ENCODE measurements at regions not wholly inside any gene's neighbourhood (a gene's known extent, or its start where the extent isn't known, plus 50 kb on each side); places are given as distances from the start of the nearest gene placed in this dataset.

DNA sequence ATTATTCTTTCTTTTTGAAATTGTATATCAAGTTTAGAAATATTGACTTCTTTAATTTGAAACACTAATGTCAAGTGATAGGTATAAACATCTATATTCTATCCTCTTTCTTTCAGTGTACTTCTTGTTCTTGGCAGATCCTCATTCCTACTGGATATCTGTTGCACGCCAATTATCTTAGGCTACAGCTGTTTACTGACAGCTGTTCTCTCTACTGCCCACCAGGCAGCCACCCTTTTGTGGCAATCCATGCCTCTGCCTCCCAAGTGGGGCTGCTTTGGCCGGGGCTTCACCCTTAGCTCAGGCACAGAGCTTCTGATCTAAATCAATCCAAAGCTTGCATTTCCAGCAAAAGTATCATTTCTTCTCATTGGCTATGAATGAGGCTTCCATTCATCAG is 50.6 kb upstream of the ITSN2 start:
- Histone ChIP-seq H3K36me3 (ENCODE audit: insufficient read depth, low read length) (no peaks in the 10 kb centered on the region), H3K27me3 (ENCODE audit: insufficient read depth, low read length) (no peaks in the 10 kb centered on the region), H2AFZ (ENCODE audit: low read length) (no peak overlapping the region), H4K20me1 (ENCODE audit: insufficient read depth, low read length) (no peaks in the 10 kb centered on the region), H3K4me1 (ENCODE audit: insufficient read depth, low read length, severe bottlenecking) (no peaks in the 10 kb centered on the region), H3K9ac (ENCODE audit: low read length) (no peak overlapping the region), H3K9me2 (ENCODE audit: low read depth, low read length) (no peaks in the 10 kb centered on the region), H3K79me2 (ENCODE audit: insufficient read depth, low read length) (no peaks in the 10 kb centered on the region), H3K9me3 (ENCODE audit: low read length) (no peaks in the 10 kb centered on the region), H3F3A (ENCODE audit: insufficient read depth, low read length) (no peaks in the 10 kb centered on the region), H3K27ac (ENCODE audit: low read depth, low read length, poor library complexity, severe bottlenecking) (no peak overlapping the region), H3K4me2 (ENCODE audit: low read length) (no peak overlapping the region), H3K4me3 (ENCODE audit: low read depth, low read length, poor library complexity, severe bottlenecking) (no peak overlapping the region)
- TF ChIP-seq, protein P1, sequence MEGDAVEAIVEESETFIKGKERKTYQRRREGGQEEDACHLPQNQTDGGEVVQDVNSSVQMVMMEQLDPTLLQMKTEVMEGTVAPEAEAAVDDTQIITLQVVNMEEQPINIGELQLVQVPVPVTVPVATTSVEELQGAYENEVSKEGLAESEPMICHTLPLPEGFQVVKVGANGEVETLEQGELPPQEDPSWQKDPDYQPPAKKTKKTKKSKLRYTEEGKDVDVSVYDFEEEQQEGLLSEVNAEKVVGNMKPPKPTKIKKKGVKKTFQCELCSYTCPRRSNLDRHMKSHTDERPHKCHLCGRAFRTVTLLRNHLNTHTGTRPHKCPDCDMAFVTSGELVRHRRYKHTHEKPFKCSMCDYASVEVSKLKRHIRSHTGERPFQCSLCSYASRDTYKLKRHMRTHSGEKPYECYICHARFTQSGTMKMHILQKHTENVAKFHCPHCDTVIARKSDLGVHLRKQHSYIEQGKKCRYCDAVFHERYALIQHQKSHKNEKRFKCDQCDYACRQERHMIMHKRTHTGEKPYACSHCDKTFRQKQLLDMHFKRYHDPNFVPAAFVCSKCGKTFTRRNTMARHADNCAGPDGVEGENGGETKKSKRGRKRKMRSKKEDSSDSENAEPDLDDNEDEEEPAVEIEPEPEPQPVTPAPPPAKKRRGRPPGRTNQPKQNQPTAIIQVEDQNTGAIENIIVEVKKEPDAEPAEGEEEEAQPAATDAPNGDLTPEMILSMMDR (IDR thresholded peaks at IDR 0.05; ENCODE audit: low read length): no peak
- no peak for TF ChIP-seq EZH2 (IDR thresholded peaks at IDR 0.05; ENCODE audit: borderline replicate concordance, low read length)

- H3K4me1 ChIP-seq (ENCODE audit: insufficient read depth, low read length, severe bottlenecking): no peaks in the 10 kb centered on the region
- H4K20me1 ChIP-seq (ENCODE audit: insufficient read depth, low read length): no peaks in the 10 kb centered on the region
- H3F3A ChIP-seq (ENCODE audit: insufficient read depth, low read length): no peaks in the 10 kb centered on the region
- no peak overlapping the region for H3K4me2 ChIP-seq (ENCODE audit: low read length)
- H3K27me3 ChIP-seq (ENCODE audit: insufficient read depth, low read length): no peaks in the 10 kb centered on the region
- H3K9ac ChIP-seq (ENCODE audit: low read length): no peak overlapping the region
- TF ChIP-seq EZH2 (IDR thresholded peaks at IDR 0.05; ENCODE audit: borderline replicate concordance, low read length): no peak
- TF ChIP-seq, protein P1 (IDR thresholded peaks at IDR 0.05; ENCODE audit: low read length): peak; percentile 89
- H3K9me3 ChIP-seq (ENCODE audit: low read length): no peaks in the 10 kb centered on the region
- H3K9me2 ChIP-seq (ENCODE audit: low read depth, low read length): no peaks in the 10 kb centered on the region
- H2AFZ ChIP-seq (ENCODE audit: low read length): no peak overlapping the region
- H3K36me3 ChIP-seq (ENCODE audit: insufficient read depth, low read length): no peaks in the 10 kb centered on the region
- no peaks in the 10 kb centered on the region for H3K79me2 ChIP-seq (ENCODE audit: insufficient read depth, low read length)
- no peak overlapping the region for H3K4me3 ChIP-seq (ENCODE audit: low read depth, low read length, poor library complexity, severe bottlenecking)
- H3K27ac ChIP-seq (ENCODE audit: low read depth, low read length, poor library complexity, severe bottlenecking): no peak overlapping the region
Observed at GRCh38 chr2:24409700-24410556, 49.6 kb upstream of the ITSN2 start.
